Stimulated activated CD4-positive, alpha-beta T cell treated with anti-CD3 and anti-CD28 coated beads, Interleukin-1b, Interleukin-23, amount 100 ng/mL, for 48 hours (primary cell): ENCODE measurements at regions not wholly inside any gene's neighbourhood (a gene's known extent, or its start where the extent isn't known, plus 50 kb on each side); places are given as distances from the start of the nearest gene placed in this dataset.
"Not testable (repeated sequence)": the region's sequence is repeated elsewhere in the genome, so short reads cannot be mapped to it uniquely, and the experiment has no call there.

Experiments used
- DNase-seq: peaks from one replicate; pipeline ENCODE4 v3.0.0-alpha.2; 2020

DNA sequence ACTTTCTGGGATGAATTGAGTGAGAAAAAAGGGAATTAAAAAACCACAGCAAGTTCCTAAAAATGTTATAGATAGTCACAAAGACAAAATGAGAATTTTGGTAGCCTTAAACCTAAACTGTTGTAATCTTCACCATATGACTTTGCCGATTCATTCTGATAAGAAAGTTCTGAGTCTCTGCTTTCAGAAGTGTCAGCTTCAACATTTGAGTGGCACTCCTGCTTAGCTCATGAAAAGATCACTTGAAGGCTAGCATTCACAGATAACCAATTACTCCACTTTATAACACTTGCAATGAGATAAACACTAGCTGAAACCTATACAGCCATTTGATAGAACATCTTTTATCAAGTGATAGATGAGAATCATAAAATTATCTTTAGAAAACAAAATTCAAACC lies 288.1 kb upstream of the POU1F1 start:
- no peak for DNase-seq

GRCh38 chr3:87563712-87564111 lies 287.3 kb upstream of the POU1F1 start:
- no peak for DNase-seq

GRCh38 chr3:87558492-87558891 lies 282.1 kb upstream of the POU1F1 start:
- no peak for DNase-seq

- DNase-seq = no peak
These were observed 278.9 kb upstream of the POU1F1 start for GRCh38 chr3:87555290-87555689.

- no peak for DNase-seq
These were observed 276.7 kb upstream of the POU1F1 start for GRCh38 chr3:87553058-87553457.

DNA sequence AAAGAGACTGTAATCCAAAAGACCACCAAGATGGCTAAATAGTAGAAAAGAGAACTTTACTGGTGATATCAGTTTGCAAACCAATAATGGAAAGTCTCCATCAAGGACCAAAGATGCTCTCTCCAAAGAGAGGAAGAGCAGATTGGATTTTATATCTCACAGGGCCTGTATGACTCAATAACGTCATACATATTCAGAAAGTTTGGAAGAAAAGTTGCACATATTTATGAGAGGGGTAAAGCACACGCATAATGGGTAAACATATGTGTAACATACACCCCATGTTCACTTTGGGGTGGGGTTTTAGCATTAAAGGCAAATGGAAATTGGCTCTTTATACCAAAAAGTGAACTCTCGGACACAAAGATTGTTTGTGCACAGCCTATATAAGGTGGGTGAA lies 274.5 kb upstream of the POU1F1 start:
- DNase-seq = no peak

DNA sequence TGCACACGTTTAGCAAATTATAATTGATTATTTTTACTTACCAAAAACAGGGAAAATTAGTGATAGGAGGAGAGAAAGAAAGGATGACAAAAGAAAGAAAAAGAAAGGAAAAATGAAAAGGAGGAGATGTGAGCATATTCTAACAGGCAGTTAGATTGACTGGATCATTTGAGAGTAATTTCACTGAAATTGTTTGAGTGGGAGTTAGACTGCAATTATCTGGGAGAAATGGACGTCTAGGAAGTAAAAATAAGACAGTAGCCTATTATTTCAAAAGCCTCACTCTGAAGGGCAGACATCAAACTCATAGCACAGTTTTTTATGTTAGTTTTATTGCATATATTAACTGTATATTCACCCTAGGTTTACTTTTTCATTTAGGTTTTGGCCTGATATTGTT lies 272.8 kb upstream of the POU1F1 start:
- no peak for DNase-seq

DNA sequence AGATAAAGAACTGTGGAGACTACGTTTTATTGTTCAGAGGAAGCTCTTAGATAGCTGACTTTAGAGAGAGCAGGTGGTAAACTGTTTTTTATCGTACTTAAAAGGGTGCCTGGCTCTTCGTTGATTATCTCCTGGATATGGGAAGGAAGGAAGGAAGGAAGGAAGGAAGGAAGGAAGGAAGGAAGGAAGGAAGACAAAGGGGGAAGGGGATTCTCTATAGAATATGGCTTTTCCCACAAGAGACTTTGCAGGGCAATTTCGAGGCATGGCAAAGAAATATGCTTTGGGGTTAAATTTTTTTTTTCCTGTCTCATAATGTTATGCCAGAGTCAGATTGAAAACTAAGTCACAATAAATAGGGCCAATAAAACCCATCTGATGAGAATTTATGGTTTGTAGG lies 271.9 kb upstream of the POU1F1 start:
- no peak for DNase-seq

GRCh38 chr3:87546216-87546615 lies 269.8 kb upstream of the POU1F1 start:
- DNase-seq = no peak

GRCh38 chr3:87543408-87543807 lies 267.0 kb upstream of the POU1F1 start:
- not testable (repeated sequence) for DNase-seq

GRCh38 chr3:87541723-87542122 lies 265.3 kb upstream of the POU1F1 start:
- DNase-seq = no peak

DNA sequence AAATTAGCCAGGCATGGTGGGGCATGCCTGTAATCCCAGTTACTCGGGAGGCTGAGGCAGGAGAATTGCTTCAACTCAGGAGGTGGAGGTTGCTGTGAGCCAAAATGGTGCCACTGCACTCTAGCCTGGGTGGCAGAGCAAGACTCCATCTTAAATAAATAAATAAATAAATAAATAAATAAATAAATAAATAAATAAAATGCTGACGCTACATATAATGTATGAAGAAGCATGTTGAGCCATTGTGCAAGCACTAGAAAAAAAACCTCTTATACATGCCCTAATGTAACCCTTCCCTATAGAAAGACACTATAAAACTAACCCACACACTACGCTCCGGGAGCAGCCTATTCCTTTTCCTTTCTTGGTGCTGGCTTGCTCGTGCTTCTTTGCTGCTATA lies 262.3 kb upstream of the POU1F1 start:
- not testable (repeated sequence) for DNase-seq

- DNase-seq = no peak
These were observed 233.0 kb upstream of the POU1F1 start for GRCh38 chr3:87509401-87509800.

DNA sequence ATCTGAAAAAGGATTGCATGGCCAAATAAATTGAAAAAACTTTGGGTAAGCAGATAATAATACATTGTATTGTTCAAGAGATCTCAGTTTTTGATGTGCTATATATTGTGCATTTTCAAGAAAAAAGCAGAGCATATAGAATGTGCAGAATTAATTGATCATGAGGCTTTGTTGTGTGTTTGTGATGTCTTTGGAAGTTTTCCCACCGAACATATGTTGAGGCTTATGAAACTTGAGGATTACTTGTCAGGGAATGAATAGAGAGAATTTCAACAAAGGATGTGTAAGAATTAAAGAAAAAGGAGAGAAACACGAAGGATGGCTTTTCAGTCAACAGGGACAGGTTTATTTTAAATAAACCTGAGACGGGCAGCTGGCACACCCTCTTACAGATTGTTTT lies 232.5 kb upstream of the POU1F1 start:
- DNase-seq = no peak

- DNase-seq = no peak
These were observed 231.4 kb upstream of the POU1F1 start for GRCh38 chr3:87507753-87508152.

DNA sequence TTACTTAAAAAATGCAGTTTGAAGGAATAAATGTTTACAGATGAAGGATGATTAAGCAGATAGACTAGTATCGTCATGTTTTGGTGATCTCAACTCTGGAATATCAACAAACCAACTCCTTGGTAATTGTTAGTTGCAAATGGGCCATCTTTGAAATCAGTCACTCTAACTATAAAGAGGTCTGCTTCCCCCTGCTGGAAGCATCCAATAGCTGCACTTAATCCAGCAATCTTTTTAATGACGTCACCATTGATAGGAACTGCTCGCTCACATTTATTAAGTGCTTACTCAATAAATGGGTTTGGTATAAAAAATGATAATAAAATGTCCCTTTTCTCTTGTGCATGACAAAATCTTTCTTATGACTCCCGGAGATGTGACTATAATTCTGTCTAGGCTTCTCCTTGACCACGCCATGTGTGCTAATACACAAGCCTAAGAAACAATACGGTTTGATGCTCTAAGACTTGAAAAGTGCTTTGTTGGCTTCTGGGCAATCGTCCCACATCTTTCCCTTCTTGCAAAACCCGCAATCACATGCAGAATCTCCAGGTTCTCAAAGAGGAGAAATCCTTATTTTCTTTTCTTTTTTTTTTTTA lies 227.6 kb upstream of the POU1F1 start:
- DNase-seq = no peak

DNA sequence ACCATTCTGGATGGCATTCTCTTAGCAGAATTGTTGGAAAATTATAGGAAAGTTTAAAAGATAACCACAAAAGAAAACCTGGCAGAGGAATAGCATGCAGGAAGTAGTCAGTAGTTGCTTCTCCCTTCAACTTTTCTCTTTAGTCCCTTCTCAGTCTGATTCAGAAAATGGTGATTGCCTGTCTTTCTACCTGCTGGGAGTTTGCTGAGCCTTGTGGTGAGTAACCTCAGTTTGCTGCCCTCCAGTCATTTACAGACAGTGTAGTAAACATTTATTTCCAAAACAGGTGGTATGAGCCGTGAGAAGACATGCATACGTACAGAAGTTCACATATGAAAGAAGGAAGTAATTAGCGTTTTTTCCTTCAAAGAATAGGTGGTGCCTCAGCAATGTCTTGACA lies 224.7 kb upstream of the POU1F1 start:
- DNase-seq = no peak

DNA sequence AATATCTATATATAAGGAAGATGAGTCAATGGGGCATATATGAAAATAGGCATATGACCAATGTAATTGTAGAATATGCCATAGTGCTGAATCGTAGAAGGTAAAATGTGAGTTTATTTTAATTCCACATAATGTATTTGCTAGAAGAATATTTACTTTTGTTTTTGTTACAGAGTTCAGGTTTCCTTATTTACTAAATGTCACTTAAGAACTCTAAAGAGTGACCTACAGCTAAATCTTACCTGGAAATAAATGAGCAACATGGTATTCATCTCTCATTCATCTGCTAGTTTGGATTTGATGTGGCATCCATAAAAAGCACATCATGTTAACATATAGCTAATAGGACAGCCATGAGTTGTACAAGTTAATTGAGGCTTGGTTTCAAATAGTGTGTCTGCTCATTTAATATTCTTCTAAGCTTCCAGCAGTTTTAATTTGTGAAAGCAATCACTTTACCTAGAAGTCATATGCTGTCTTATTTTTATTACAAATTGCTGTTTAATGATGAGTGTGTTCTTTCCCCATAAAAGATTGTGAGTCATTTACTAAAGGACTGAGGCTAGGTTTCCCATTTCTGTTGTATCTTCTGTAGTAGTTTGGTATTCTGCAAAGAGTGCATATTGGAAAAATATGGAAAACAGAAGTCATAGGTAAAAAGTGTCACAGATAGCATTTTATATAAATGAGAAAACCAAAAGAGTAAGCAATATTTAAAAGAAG lies 222.1 kb upstream of the POU1F1 start:
- no peak for DNase-seq

DNA sequence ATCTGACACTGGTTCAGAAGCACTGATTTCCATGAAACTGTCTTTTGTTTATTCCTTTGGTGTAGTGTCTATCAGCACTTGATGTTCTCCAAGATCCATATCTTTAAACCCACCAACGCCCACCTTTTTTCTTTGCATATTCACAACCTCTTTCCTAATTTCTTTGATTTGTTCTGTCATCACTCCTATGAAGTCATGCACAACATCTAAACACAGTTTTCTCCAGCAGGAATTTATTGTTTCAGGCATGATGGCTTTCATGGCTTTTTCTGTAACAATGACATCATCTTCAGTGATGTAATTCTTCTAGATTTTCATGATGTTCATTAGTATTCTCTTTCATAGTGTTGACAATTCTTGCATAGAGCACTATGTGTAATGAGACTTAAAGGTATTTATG lies 219.6 kb upstream of the POU1F1 start:
- no peak for DNase-seq

DNA sequence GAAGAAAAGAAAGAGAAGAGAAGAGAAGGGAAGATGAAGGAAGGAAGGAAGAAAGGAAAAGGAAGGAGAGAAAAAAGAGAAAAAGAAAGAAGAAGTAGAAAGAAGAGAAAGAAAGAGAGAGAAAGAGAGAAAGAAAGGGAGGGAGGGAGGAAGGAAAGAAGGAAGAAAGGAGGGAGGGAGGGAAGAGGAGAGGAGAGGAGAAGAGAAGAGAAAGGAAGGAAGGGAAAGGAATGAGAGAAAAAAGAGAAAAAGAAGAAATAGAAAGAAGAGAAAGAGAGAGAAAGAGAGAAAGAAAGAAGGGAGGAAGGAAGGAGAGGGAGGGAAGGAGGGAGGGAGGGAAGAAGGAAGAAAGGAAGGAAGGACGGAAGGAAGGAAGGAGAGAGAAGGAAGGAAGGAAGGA lies 217.9 kb upstream of the POU1F1 start:
- DNase-seq = no peak

DNA sequence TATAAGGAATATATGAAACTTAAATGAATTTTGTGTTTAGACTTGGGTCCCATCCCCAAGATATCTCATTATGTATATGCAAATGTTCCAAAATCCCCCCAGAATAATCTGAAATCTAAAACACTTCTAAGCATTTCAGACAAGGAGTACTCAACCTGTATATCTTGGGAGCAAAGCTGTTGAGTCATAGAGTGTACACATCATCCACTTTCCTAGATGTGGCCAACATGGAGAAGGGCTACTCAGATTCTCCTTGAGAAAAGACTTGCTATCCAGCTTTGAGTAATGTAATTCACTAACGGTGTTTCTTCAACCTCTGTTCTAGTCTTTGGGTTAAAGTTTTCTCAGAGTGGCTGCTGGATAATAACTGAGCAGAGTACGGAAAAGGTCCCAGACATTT lies 215.5 kb upstream of the POU1F1 start:
- DNase-seq = no peak

- no peak for DNase-seq
These were observed 213.5 kb upstream of the POU1F1 start for GRCh38 chr3:87489892-87490291.

GRCh38 chr3:87488765-87489164 lies 212.4 kb upstream of the POU1F1 start:
- no peak for DNase-seq

DNA sequence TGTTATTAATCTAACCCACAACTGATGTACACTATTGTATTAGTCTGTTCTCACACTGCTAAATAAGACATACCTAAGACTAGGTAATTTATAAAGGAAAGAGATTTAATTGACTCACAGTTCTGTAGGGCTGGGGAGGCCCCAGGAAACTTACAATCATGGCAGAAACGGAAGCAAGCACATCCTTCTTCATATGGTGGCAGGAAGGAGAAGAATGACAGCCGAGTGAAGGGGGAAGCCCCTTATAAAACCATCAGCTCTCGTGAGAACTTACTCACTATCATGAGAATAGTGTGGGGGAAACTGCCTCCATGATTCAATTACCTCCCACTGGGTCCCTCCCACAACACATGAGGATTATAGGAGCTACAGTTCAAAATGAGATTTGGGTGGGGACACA lies 210.3 kb upstream of the POU1F1 start:
- peak; percentile 4 for DNase-seq

DNA sequence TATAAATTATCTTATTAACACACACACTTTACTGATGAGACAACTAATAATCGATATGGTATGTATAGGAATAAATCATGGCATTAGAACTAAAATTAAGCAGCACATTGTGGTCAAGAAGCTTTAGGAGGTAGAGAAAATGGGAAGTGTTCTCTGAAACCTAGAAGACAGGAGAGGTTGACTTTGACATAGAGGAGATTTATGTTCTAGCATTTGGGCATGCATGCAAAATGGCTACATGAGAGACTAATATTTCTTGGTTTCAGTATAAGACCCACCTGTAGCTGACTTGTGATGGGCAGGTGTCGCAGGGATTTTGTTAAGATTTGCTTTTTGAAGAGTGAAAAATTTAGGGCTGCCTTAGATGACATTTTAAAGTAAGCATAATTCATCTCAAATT lies 209.7 kb upstream of the POU1F1 start:
- DNase-seq = no peak
